ENCODE measurements at regions not wholly inside any gene's neighbourhood (a gene's known extent, or its start where the extent isn't known, plus 50 kb on each side); places are given as distances from the start of the nearest gene placed in this dataset.
"Not testable (repeated sequence)": the region's sequence is repeated elsewhere in the genome, so short reads cannot be mapped to it uniquely, and the experiment has no call there.

- H3K4me3 ChIP-seq (replicated peaks in 1 of 2; ENCODE audit: low read depth in 1 of 2, low read length in 2 of 2); BruUV-seq (replicated peaks); H3K9me2 ChIP-seq (ENCODE audit: insufficient read depth); POLR2A ChIA-PET; H3K27me3 ChIP-seq (ENCODE audit: insufficient read depth, low read length); H2AFZ ChIP-seq (ENCODE audit: low read depth, low read length, poor library complexity, severe bottlenecking); CTCF ChIA-PET; H3K9me3 ChIP-seq (ENCODE audit: control insufficient read depth in 1 of 2, insufficient read depth in 1 of 2, low read depth in 1 of 2, low read length in 2 of 2); DNase-seq (ENCODE audit: low read depth, low spot score); ATAC-seq; RAD21 ChIA-PET (ENCODE audit: low non-redundant PET in 1 of 2, low total read pairs in 2 of 2, uncharacterized antibody in 2 of 2, unreplicated experiment in 2 of 2); intact Hi-C loops (cut with micrococcal nuclease); H4K20me1 ChIP-seq (ENCODE audit: insufficient read depth); H3K4me1 ChIP-seq (ENCODE audit: control insufficient read depth in 1 of 2, insufficient read depth in 2 of 2, low read length in 2 of 2); H3K79me2 ChIP-seq (ENCODE audit: insufficient read depth, low read length); H3K4me2 ChIP-seq (ENCODE audit: low read length); H3K27ac ChIP-seq (ENCODE audit: low read depth, low read length); H3K36me3 ChIP-seq (ENCODE audit: control insufficient read depth in 1 of 2, insufficient read depth in 2 of 2, low read length in 2 of 2); H3K9ac ChIP-seq (ENCODE audit: low read length): not testable (repeated sequence)
These were observed 478.4 kb downstream of the GOLGA6L6 start for GRCh38 chr15:20063167-20063566.

GRCh38 chr15:20060838-20061237, 480.8 kb downstream of the GOLGA6L6 start:
- H3K36me3 ChIP-seq (ENCODE audit: control insufficient read depth in 1 of 2, insufficient read depth in 2 of 2, low read length in 2 of 2); H3K9me3 ChIP-seq (ENCODE audit: control insufficient read depth in 1 of 2, insufficient read depth in 1 of 2, low read depth in 1 of 2, low read length in 2 of 2); H2AFZ ChIP-seq (ENCODE audit: low read depth, low read length, poor library complexity, severe bottlenecking); DNase-seq (ENCODE audit: low read depth, low spot score); BruUV-seq (replicated peaks); H3K27ac ChIP-seq (ENCODE audit: low read depth, low read length); H3K27me3 ChIP-seq (ENCODE audit: insufficient read depth, low read length); intact Hi-C loops (cut with micrococcal nuclease); H3K9me2 ChIP-seq (ENCODE audit: insufficient read depth); H3K9ac ChIP-seq (ENCODE audit: low read length); POLR2A ChIA-PET; H3K4me3 ChIP-seq (replicated peaks in 1 of 2; ENCODE audit: low read depth in 1 of 2, low read length in 2 of 2); H3K4me1 ChIP-seq (ENCODE audit: control insufficient read depth in 1 of 2, insufficient read depth in 2 of 2, low read length in 2 of 2); H3K4me2 ChIP-seq (ENCODE audit: low read length); CTCF ChIA-PET; H3K79me2 ChIP-seq (ENCODE audit: insufficient read depth, low read length); ATAC-seq; RAD21 ChIA-PET (ENCODE audit: low non-redundant PET in 1 of 2, low total read pairs in 2 of 2, uncharacterized antibody in 2 of 2, unreplicated experiment in 2 of 2); H4K20me1 ChIP-seq (ENCODE audit: insufficient read depth): not testable (repeated sequence)

- H4K20me1 ChIP-seq (ENCODE audit: insufficient read depth); H3K4me3 ChIP-seq (replicated peaks in 1 of 2; ENCODE audit: low read depth in 1 of 2, low read length in 2 of 2); H3K4me1 ChIP-seq (ENCODE audit: control insufficient read depth in 1 of 2, insufficient read depth in 2 of 2, low read length in 2 of 2); POLR2A ChIA-PET; H3K4me2 ChIP-seq (ENCODE audit: low read length); ATAC-seq; DNase-seq (ENCODE audit: low read depth, low spot score); H3K9ac ChIP-seq (ENCODE audit: low read length); RAD21 ChIA-PET (ENCODE audit: low non-redundant PET in 1 of 2, low total read pairs in 2 of 2, uncharacterized antibody in 2 of 2, unreplicated experiment in 2 of 2); BruUV-seq (replicated peaks); CTCF ChIA-PET; H3K36me3 ChIP-seq (ENCODE audit: control insufficient read depth in 1 of 2, insufficient read depth in 2 of 2, low read length in 2 of 2); intact Hi-C loops (cut with micrococcal nuclease); H2AFZ ChIP-seq (ENCODE audit: low read depth, low read length, poor library complexity, severe bottlenecking); H3K27ac ChIP-seq (ENCODE audit: low read depth, low read length); H3K27me3 ChIP-seq (ENCODE audit: insufficient read depth, low read length); H3K9me3 ChIP-seq (ENCODE audit: control insufficient read depth in 1 of 2, insufficient read depth in 1 of 2, low read depth in 1 of 2, low read length in 2 of 2); H3K9me2 ChIP-seq (ENCODE audit: insufficient read depth); H3K79me2 ChIP-seq (ENCODE audit: insufficient read depth, low read length): not testable (repeated sequence)
These were observed 484.7 kb downstream of the GOLGA6L6 start for GRCh38 chr15:20056871-20057270.

- H3K27me3 ChIP-seq (ENCODE audit: insufficient read depth, low read length); H3K9me3 ChIP-seq (ENCODE audit: control insufficient read depth in 1 of 2, insufficient read depth in 1 of 2, low read depth in 1 of 2, low read length in 2 of 2); BruUV-seq (replicated peaks); ATAC-seq; POLR2A ChIA-PET; H4K20me1 ChIP-seq (ENCODE audit: insufficient read depth); H3K4me3 ChIP-seq (replicated peaks in 1 of 2; ENCODE audit: low read depth in 1 of 2, low read length in 2 of 2); H3K9me2 ChIP-seq (ENCODE audit: insufficient read depth); H3K4me1 ChIP-seq (ENCODE audit: control insufficient read depth in 1 of 2, insufficient read depth in 2 of 2, low read length in 2 of 2); CTCF ChIA-PET; H3K79me2 ChIP-seq (ENCODE audit: insufficient read depth, low read length); H3K4me2 ChIP-seq (ENCODE audit: low read length); H2AFZ ChIP-seq (ENCODE audit: low read depth, low read length, poor library complexity, severe bottlenecking); H3K36me3 ChIP-seq (ENCODE audit: control insufficient read depth in 1 of 2, insufficient read depth in 2 of 2, low read length in 2 of 2); intact Hi-C loops (cut with micrococcal nuclease); DNase-seq (ENCODE audit: low read depth, low spot score); H3K27ac ChIP-seq (ENCODE audit: low read depth, low read length); RAD21 ChIA-PET (ENCODE audit: low non-redundant PET in 1 of 2, low total read pairs in 2 of 2, uncharacterized antibody in 2 of 2, unreplicated experiment in 2 of 2); H3K9ac ChIP-seq (ENCODE audit: low read length): not testable (repeated sequence)
These were observed 485.7 kb downstream of the GOLGA6L6 start for GRCh38 chr15:20055921-20056320.

GRCh38 chr15:20048189-20048588, 493.4 kb downstream of the GOLGA6L6 start:
- H2AFZ ChIP-seq (ENCODE audit: low read depth, low read length, poor library complexity, severe bottlenecking); BruUV-seq (replicated peaks); DNase-seq (ENCODE audit: low read depth, low spot score); H3K4me1 ChIP-seq (ENCODE audit: control insufficient read depth in 1 of 2, insufficient read depth in 2 of 2, low read length in 2 of 2); intact Hi-C loops (cut with micrococcal nuclease); H3K79me2 ChIP-seq (ENCODE audit: insufficient read depth, low read length); H3K9me3 ChIP-seq (ENCODE audit: control insufficient read depth in 1 of 2, insufficient read depth in 1 of 2, low read depth in 1 of 2, low read length in 2 of 2); RAD21 ChIA-PET (ENCODE audit: low non-redundant PET in 1 of 2, low total read pairs in 2 of 2, uncharacterized antibody in 2 of 2, unreplicated experiment in 2 of 2); H3K27me3 ChIP-seq (ENCODE audit: insufficient read depth, low read length); H3K9me2 ChIP-seq (ENCODE audit: insufficient read depth); ATAC-seq; H3K27ac ChIP-seq (ENCODE audit: low read depth, low read length); H3K9ac ChIP-seq (ENCODE audit: low read length); H3K4me2 ChIP-seq (ENCODE audit: low read length); H3K36me3 ChIP-seq (ENCODE audit: control insufficient read depth in 1 of 2, insufficient read depth in 2 of 2, low read length in 2 of 2); CTCF ChIA-PET; H3K4me3 ChIP-seq (replicated peaks in 1 of 2; ENCODE audit: low read depth in 1 of 2, low read length in 2 of 2); POLR2A ChIA-PET; H4K20me1 ChIP-seq (ENCODE audit: insufficient read depth): not testable (repeated sequence)

Measured in HCT116 (cell line).